H1 (cell line): ENCODE measurements at regions not wholly inside any gene's neighbourhood (a gene's known extent, or its start where the extent isn't known, plus 50 kb on each side); places are given as distances from the start of the nearest gene placed in this dataset.

Experiments
- GTF2F1 ChIP-seq: IDR thresholded peaks from 2 replicates; pipeline ENCODE4 v1.6.1; 2012; ENCODE audit warnings: low read depth, low read length, improper control_type of control experiment, borderline replicate concordance
- JUND ChIP-seq: IDR thresholded peaks from 2 replicates; pipeline ENCODE4 v1.6.1; 2011; ENCODE audit warnings: mild to moderate bottlenecking, improper control_type of control experiment, low read length
- NRF1 ChIP-seq: IDR thresholded peaks from 2 replicates; pipeline ENCODE4 v1.6.1; 2011; ENCODE audit warnings: mild to moderate bottlenecking, low read depth, low read length, improper control_type of control experiment
- SUZ12 ChIP-seq: fragments of 200-600 bp; sonication (generic); IDR thresholded peaks from 2 replicates; pipeline ENCODE4 v1.6.1; 2012; ENCODE audit warnings: mild to moderate bottlenecking, inconsistent platforms, low read length, moderate library complexity, mixed read lengths

DNA sequence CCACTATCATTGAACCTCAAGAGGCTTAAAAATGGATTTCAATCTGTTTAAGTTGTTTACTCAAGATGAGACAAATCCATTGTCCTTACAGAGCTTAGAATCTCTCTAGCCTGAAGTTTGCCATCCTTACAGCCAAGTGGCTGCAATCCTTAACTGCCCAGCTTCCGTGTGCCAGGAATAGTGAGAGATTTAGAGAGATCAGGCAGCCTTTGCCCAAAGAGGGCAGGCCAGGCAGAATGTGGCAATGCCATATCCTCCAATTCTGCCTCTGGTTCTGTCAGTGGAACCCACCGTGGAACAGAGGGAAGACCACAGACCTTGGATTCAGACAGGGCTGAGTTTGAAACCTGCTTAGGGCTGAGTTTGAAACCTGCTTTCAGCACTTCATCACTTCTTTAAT lies 374.3 kb downstream of the VPS13C start (continued):
- TF ChIP-seq GTF2F1 (no peak), NRF1 (no peak), JUND (no peak), SUZ12 (no peak)
- TF ChIP-seq, all 59 proteins: peak for 0
